ENCODE measurements at regions not wholly inside any gene's neighbourhood (a gene's known extent, or its start where the extent isn't known, plus 50 kb on each side); places are given as distances from the start of the nearest gene placed in this dataset.

- Histone ChIP-seq H3K27ac (ENCODE audit: low read length) (no peak overlapping the region), H3K4me3 (ENCODE audit: low read depth in 2 of 2, low read length in 2 of 2) (no peak overlapping the region), H3K27me3 (ENCODE audit: control insufficient read depth, insufficient read depth, low read length) (no peaks in the 10 kb centered on the region), H3K9me3 (ENCODE audit: control insufficient read depth, insufficient read depth, low read depth, low read length) (no peaks in the 10 kb centered on the region), H3K36me3 (ENCODE audit: control insufficient read depth, insufficient read depth, low read length) (no peaks in the 10 kb centered on the region), H3K4me1 (ENCODE audit: control insufficient read depth, insufficient read depth, low read length) (no peaks in the 10 kb centered on the region)
- ATAC-seq, result no peak
- ChIA-PET CTCF (no interaction called here), POLR2A (no interaction called here)
- TF ChIP-seq, protein P1, sequence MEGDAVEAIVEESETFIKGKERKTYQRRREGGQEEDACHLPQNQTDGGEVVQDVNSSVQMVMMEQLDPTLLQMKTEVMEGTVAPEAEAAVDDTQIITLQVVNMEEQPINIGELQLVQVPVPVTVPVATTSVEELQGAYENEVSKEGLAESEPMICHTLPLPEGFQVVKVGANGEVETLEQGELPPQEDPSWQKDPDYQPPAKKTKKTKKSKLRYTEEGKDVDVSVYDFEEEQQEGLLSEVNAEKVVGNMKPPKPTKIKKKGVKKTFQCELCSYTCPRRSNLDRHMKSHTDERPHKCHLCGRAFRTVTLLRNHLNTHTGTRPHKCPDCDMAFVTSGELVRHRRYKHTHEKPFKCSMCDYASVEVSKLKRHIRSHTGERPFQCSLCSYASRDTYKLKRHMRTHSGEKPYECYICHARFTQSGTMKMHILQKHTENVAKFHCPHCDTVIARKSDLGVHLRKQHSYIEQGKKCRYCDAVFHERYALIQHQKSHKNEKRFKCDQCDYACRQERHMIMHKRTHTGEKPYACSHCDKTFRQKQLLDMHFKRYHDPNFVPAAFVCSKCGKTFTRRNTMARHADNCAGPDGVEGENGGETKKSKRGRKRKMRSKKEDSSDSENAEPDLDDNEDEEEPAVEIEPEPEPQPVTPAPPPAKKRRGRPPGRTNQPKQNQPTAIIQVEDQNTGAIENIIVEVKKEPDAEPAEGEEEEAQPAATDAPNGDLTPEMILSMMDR (IDR thresholded peaks at IDR 0.05), result no peak
- no peak for TF ChIP-seq POLR2AphosphoS5 (IDR thresholded peaks at IDR 0.05; ENCODE audit: low read depth, low read length)
- TF ChIP-seq, protein P2, sequence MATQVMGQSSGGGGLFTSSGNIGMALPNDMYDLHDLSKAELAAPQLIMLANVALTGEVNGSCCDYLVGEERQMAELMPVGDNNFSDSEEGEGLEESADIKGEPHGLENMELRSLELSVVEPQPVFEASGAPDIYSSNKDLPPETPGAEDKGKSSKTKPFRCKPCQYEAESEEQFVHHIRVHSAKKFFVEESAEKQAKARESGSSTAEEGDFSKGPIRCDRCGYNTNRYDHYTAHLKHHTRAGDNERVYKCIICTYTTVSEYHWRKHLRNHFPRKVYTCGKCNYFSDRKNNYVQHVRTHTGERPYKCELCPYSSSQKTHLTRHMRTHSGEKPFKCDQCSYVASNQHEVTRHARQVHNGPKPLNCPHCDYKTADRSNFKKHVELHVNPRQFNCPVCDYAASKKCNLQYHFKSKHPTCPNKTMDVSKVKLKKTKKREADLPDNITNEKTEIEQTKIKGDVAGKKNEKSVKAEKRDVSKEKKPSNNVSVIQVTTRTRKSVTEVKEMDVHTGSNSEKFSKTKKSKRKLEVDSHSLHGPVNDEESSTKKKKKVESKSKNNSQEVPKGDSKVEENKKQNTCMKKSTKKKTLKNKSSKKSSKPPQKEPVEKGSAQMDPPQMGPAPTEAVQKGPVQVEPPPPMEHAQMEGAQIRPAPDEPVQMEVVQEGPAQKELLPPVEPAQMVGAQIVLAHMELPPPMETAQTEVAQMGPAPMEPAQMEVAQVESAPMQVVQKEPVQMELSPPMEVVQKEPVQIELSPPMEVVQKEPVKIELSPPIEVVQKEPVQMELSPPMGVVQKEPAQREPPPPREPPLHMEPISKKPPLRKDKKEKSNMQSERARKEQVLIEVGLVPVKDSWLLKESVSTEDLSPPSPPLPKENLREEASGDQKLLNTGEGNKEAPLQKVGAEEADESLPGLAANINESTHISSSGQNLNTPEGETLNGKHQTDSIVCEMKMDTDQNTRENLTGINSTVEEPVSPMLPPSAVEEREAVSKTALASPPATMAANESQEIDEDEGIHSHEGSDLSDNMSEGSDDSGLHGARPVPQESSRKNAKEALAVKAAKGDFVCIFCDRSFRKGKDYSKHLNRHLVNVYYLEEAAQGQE (IDR thresholded peaks at IDR 0.05; ENCODE audit: insufficient read depth in 1 of 2, low read depth in 2 of 2, low read length in 1 of 2), result no peak
- no peak for TF ChIP-seq TCF7L2 (IDR thresholded peaks at IDR 0.05; ENCODE audit: low read depth, low read length)
- TF ChIP-seq SIN3A (IDR thresholded peaks at IDR 0.05; ENCODE audit: borderline replicate concordance, insufficient read depth, low read depth, low read length), result no peak
- no peak for DNase-seq (ENCODE audit: low read depth, low spot score)
- in situ Hi-C loops (cut with HindIII; ENCODE audit: low pct_unique_long_range_greater_than_20kb, low sequenced_read_pairs) (no loop called here), intact Hi-C loops (cut with micrococcal nuclease; ENCODE audit: unreplicated experiment) (no loop called here)
- BruUV-seq (replicated peaks), result no TSS peak
Measured at GRCh38 chr6:104589940-104590339, 269.8 kb downstream of the HACE1 start.

DNA sequence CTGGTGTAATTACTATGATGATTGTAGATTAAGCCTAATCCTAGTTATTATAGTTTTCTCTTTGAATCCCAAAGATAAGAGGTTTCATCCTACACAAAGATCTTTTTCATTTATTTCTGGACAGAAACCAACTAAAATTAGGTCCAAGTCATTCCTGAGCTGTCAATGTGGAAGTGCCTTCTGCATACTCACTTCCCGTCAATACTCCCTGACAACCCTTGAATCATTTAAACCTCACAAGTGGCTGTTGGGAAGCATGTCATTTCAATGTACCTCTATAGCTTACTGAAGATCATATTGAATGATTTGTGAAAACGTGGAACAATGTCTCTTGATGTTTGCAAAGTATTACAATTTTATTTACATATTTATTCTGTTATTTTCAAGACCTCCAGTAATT, 274.1 kb downstream of the HACE1 start:
- ChIA-PET POLR2A (no interaction called here), CTCF (no interaction called here)
- Histone ChIP-seq H3K27me3 (ENCODE audit: control insufficient read depth, insufficient read depth, low read length) (no peaks in the 10 kb centered on the region), H3K27ac (ENCODE audit: low read length) (no peak overlapping the region), H3K4me1 (ENCODE audit: control insufficient read depth, insufficient read depth, low read length) (no peaks in the 10 kb centered on the region), H3K4me3 (ENCODE audit: low read depth in 2 of 2, low read length in 2 of 2) (no peak overlapping the region), H3K9me3 (ENCODE audit: control insufficient read depth, insufficient read depth, low read depth, low read length) (no peaks in the 10 kb centered on the region), H3K36me3 (ENCODE audit: control insufficient read depth, insufficient read depth, low read length) (no peaks in the 10 kb centered on the region)
- no peak for TF ChIP-seq SIN3A (IDR thresholded peaks at IDR 0.05; ENCODE audit: borderline replicate concordance, insufficient read depth, low read depth, low read length)
- TF ChIP-seq TCF7L2 (IDR thresholded peaks at IDR 0.05; ENCODE audit: low read depth, low read length), result no peak
- TF ChIP-seq, protein P1 (IDR thresholded peaks at IDR 0.05), result no peak
- TF ChIP-seq, protein P2 (IDR thresholded peaks at IDR 0.05; ENCODE audit: insufficient read depth in 1 of 2, low read depth in 2 of 2, low read length in 1 of 2), result no peak
- DNase-seq (ENCODE audit: low read depth, low spot score) (no peak), ATAC-seq (no peak)
- intact Hi-C loops (cut with micrococcal nuclease; ENCODE audit: unreplicated experiment), result no loop called here
- in situ Hi-C loops (cut with HindIII; ENCODE audit: low pct_unique_long_range_greater_than_20kb, low sequenced_read_pairs), result no loop called here
- no TSS peak for BruUV-seq (replicated peaks)

Data from Panc1 (cell line).